Neuronal stem cell (in vitro differentiated cells): ENCODE measurements at regions not wholly inside any gene's neighbourhood (a gene's known extent, or its start where the extent isn't known, plus 50 kb on each side); places are given as distances from the start of the nearest gene placed in this dataset.

Experiments
- DNase-seq: peaks from one replicate; pipeline ENCODE4 v3.0.0-alpha.2; 2013; ENCODE audit warnings: low spot score
- H2AFZ ChIP-seq: one replicate; pipeline ENCODE4 v1.6.1; 2013; ENCODE audit warnings: mild to moderate bottlenecking, low read length, inconsistent platforms
- H2AK5ac ChIP-seq: 2 replicates; pipeline ENCODE4 v1.6.1; 2013; ENCODE audit warnings: low read depth, mild to moderate bottlenecking, inconsistent platforms, low read length, moderate library complexity, mixed read lengths
- H2BK120ac ChIP-seq: 2 replicates; pipeline ENCODE4 v1.6.1; 2013; ENCODE audit warnings: low read depth, mild to moderate bottlenecking, inconsistent platforms, low read length, moderate library complexity, mixed read lengths
- H2BK12ac ChIP-seq: one replicate; pipeline ENCODE4 v1.6.1; 2013; ENCODE audit warnings: low read length, inconsistent platforms
- H2BK15ac ChIP-seq: 2 replicates; pipeline ENCODE4 v1.6.1; 2013; ENCODE audit warnings: mild to moderate bottlenecking, low read length, inconsistent platforms, mixed read lengths
- H2BK5ac ChIP-seq: one replicate; pipeline ENCODE4 v1.6.1; 2013; ENCODE audit warnings: inconsistent platforms, mild to moderate bottlenecking, low read length, moderate library complexity
- H3K14ac ChIP-seq: one replicate; pipeline ENCODE4 v1.6.1; 2013; ENCODE audit warnings: low read length, inconsistent platforms
- H3K18ac ChIP-seq: 2 replicates; pipeline ENCODE4 v1.6.1; 2013; ENCODE audit warnings: low read length, inconsistent platforms
- H3K23ac ChIP-seq: 2 replicates; pipeline ENCODE4 v1.6.1; 2013; ENCODE audit warnings: low read depth, mild to moderate bottlenecking, mixed read lengths, low read length, inconsistent platforms; ENCODE audit not compliant: poor library complexity
- H3K27ac ChIP-seq: replicated peaks from 3 replicates; pipeline ENCODE4 v1.5.1; 2013; ENCODE audit warnings: low read length, inconsistent platforms
- H3K27me3 ChIP-seq, 3 experiments: 2 replicates each; pipeline ENCODE4 v1.6.1; 2013; ENCODE audit warnings: low read length in 3 of 3, mild to moderate bottlenecking in 2 of 3, inconsistent platforms in 1 of 3, low read depth in 1 of 3, mixed read lengths in 1 of 3, moderate library complexity in 1 of 3; ENCODE audit not compliant: control insufficient read depth in 3 of 3, insufficient read depth in 3 of 3
- H3K36me3 ChIP-seq, 2 donors: replicated peaks in 1 of 2; 2 replicates each; pipeline ENCODE4 v1.6.1; 2013; ENCODE audit warnings: low read length in 2 of 2; ENCODE audit not compliant: control insufficient read depth in 2 of 2, insufficient read depth in 2 of 2
- H3K4ac ChIP-seq: 2 replicates; pipeline ENCODE4 v1.6.1; 2013; ENCODE audit warnings: inconsistent platforms, mild to moderate bottlenecking, low read length, moderate library complexity
- H3K4me1 ChIP-seq, 2 donors: 1 replicate in 1 of 2; 2 replicates in 1 of 2; pipeline ENCODE4 v1.6.1; 2013; ENCODE audit warnings: low read length in 2 of 2, low read depth in 1 of 2; ENCODE audit not compliant: control insufficient read depth in 2 of 2, insufficient read depth in 1 of 2
- H3K4me2 ChIP-seq: one replicate; pipeline ENCODE4 v1.6.1; 2013; ENCODE audit warnings: mild to moderate bottlenecking, low read length, inconsistent platforms; ENCODE audit not compliant: insufficient read depth, poor library complexity, severe bottlenecking
- H3K4me3 ChIP-seq, 2 donors: 2 replicates each; pipeline ENCODE4 v1.5.1; 2013; ENCODE audit warnings: low read length in 2 of 2, mild to moderate bottlenecking in 2 of 2, inconsistent platforms in 1 of 2, moderate library complexity in 1 of 2
- H3K79me1 ChIP-seq: one replicate; pipeline ENCODE4 v1.6.1; 2013; ENCODE audit warnings: low read depth, mild to moderate bottlenecking, inconsistent platforms, low read length, moderate library complexity
- H3K9ac ChIP-seq: one replicate; pipeline ENCODE4 v1.6.1; 2013; ENCODE audit warnings: mild to moderate bottlenecking, low read depth, low read length, inconsistent platforms; ENCODE audit not compliant: poor library complexity
- H3K9me3 ChIP-seq, 2 donors: replicated peaks in 1 of 2; 2 replicates each; pipeline versions ENCODE3 to v1.6.1; 2013; ENCODE audit warnings: low read length in 2 of 2, mild to moderate bottlenecking in 2 of 2, inconsistent platforms in 1 of 2, low read depth in 1 of 2, mixed read lengths in 1 of 2, moderate library complexity in 1 of 2; ENCODE audit not compliant: control insufficient read depth in 2 of 2, insufficient read depth in 1 of 2
- H4K8ac ChIP-seq: one replicate; pipeline ENCODE4 v1.6.1; 2013; ENCODE audit warnings: low read depth, mild to moderate bottlenecking, inconsistent platforms, low read length, moderate library complexity
- H4K91ac ChIP-seq: one replicate; pipeline ENCODE4 v1.6.1; 2013; ENCODE audit warnings: low read length, low read depth, mild to moderate bottlenecking, inconsistent platforms; ENCODE audit not compliant: poor library complexity
- WGBS, 2 donors: extraction: QIAGEN DNeasy Blood & Tissue Kit; methylation state at CpG; one replicate each; pipeline ENCODE4 v1.1.7; 2013; ENCODE audit warnings: missing lambda C conversion rate in 2 of 2, mixed read lengths in 1 of 2; ENCODE audit not compliant: insufficient read length in 2 of 2, insufficient replicate concordance in 1 of 2; ENCODE audit errors: extremely low coverage in 2 of 2; 5-methylcytosine and 5-hydroxymethylcytosine counted together

- no peak overlapping the region for H2BK5ac ChIP-seq
- no peak overlapping the region for H3K27ac ChIP-seq
- peaks cover 2 to 6% of the 10 kb centered on the region in 2 donors for H3K4me1 ChIP-seq
- no peak overlapping the region for H3K18ac ChIP-seq
- no peak overlapping the region for H3K9ac ChIP-seq
- no peak for DNase-seq
- no peaks in the 10 kb centered on the region for H3K79me1 ChIP-seq
- no peak overlapping the region for H3K4ac ChIP-seq
- no peak overlapping the region for H4K8ac ChIP-seq
- no peaks in the 10 kb centered on the region for H3K9me3 ChIP-seq
- no peak overlapping the region for H2BK120ac ChIP-seq
- no peak overlapping the region for H2BK12ac ChIP-seq
- no peak overlapping the region for H2AFZ ChIP-seq
- H3K4me3 ChIP-seq = no peak overlapping the region
- H4K91ac ChIP-seq = no peak overlapping the region
- H2BK15ac ChIP-seq = no peak overlapping the region
- H2AK5ac ChIP-seq = no peak overlapping the region
- no peaks in the 10 kb centered on the region for H3K27me3 ChIP-seq
- no CpG with 5 or more reads among the region's 2 CpGs for WGBS, 2 donors
- H3K23ac ChIP-seq = no peak overlapping the region
- no peak overlapping the region for H3K14ac ChIP-seq
- no peak overlapping the region for H3K4me2 ChIP-seq
- H3K36me3 ChIP-seq = no peaks in the 10 kb centered on the region
Observed at GRCh38 chr7:96422388-96422787, 100.5 kb upstream of the SLC25A13 start.

GRCh38 chr7:96418581-96418980, 96.7 kb upstream of the SLC25A13 start:
- Histone ChIP-seq H3K9me3 (no peaks in the 10 kb centered on the region), H4K91ac (no peak overlapping the region), H2BK12ac (no peak overlapping the region), H2BK5ac (no peak overlapping the region), H3K36me3 (no peaks in the 10 kb centered on the region), H3K23ac (no peak overlapping the region), H3K27ac (no peak overlapping the region), H2AK5ac (no peak overlapping the region), H3K4me1 (peaks cover 0 to 6% of the 10 kb centered on the region in 2 donors), H2BK15ac (no peak overlapping the region), H2AFZ (no peak overlapping the region), H4K8ac (no peak overlapping the region), H3K27me3 (no peaks in the 10 kb centered on the region), H3K9ac (no peak overlapping the region), H3K4me2 (no peak overlapping the region), H2BK120ac (no peak overlapping the region), H3K14ac (no peak overlapping the region), H3K79me1 (no peaks in the 10 kb centered on the region), H3K4ac (no peak overlapping the region), H3K4me3 (no peak overlapping the region), H3K18ac (no peak overlapping the region)
- WGBS, 2 donors = no CpG with 5 or more reads among the region's 1 CpG
- DNase-seq = no peak

- Histone ChIP-seq H2BK15ac (no peak overlapping the region), H3K36me3 (no peaks in the 10 kb centered on the region), H2BK12ac (no peak overlapping the region), H3K27ac (no peak overlapping the region), H2BK120ac (no peak overlapping the region), H3K4me2 (no peak overlapping the region), H4K8ac (no peak overlapping the region), H3K79me1 (no peaks in the 10 kb centered on the region), H3K9me3 (no peaks in the 10 kb centered on the region), H2AFZ (no peak overlapping the region), H3K18ac (no peak overlapping the region), H2AK5ac (no peak overlapping the region), H3K4me1 (peaks cover 0 to 6% of the 10 kb centered on the region in 2 donors), H3K23ac (no peak overlapping the region), H3K4ac (no peak overlapping the region), H4K91ac (no peak overlapping the region), H3K4me3 (no peak overlapping the region), H3K27me3 (no peaks in the 10 kb centered on the region), H3K14ac (no peak overlapping the region), H3K9ac (no peak overlapping the region), H2BK5ac (no peak overlapping the region)
- WGBS, 2 donors = no CpG with 5 or more reads among the region's 1 CpG
- no peak for DNase-seq
Observed at GRCh38 chr7:96417784-96418183, 95.9 kb upstream of the SLC25A13 start.

- no peak overlapping the region for H4K91ac ChIP-seq
- no peak overlapping the region for H3K9ac ChIP-seq
- H2BK12ac ChIP-seq = no peak overlapping the region
- DNase-seq = no peak
- no peak overlapping the region for H3K4me3 ChIP-seq
- no peak overlapping the region for H3K4ac ChIP-seq
- no peaks in the 10 kb centered on the region for H3K9me3 ChIP-seq
- H2AK5ac ChIP-seq = no peak overlapping the region
- H3K27ac ChIP-seq = no peak overlapping the region
- no peak overlapping the region for H4K8ac ChIP-seq
- H3K18ac ChIP-seq = no peak overlapping the region
- H2BK120ac ChIP-seq = no peak overlapping the region
- H3K23ac ChIP-seq = no peak overlapping the region
- peaks cover 0 to 6% of the 10 kb centered on the region in 2 donors for H3K4me1 ChIP-seq
- no peaks in the 10 kb centered on the region for H3K27me3 ChIP-seq
- H3K79me1 ChIP-seq = no peaks in the 10 kb centered on the region
- no peaks in the 10 kb centered on the region for H3K36me3 ChIP-seq
- H2BK5ac ChIP-seq = no peak overlapping the region
- H3K4me2 ChIP-seq = no peak overlapping the region
- H3K14ac ChIP-seq = no peak overlapping the region
- WGBS, 2 donors = no CpG with 5 or more reads among the region's 1 CpG
- no peak overlapping the region for H2BK15ac ChIP-seq
- H2AFZ ChIP-seq = no peak overlapping the region
Observed at GRCh38 chr7:96416599-96416998, 94.7 kb upstream of the SLC25A13 start.
